NB4 (cell line): ENCODE measurements at regions not wholly inside any gene's neighbourhood (a gene's known extent, or its start where the extent isn't known, plus 50 kb on each side); places are given as distances from the start of the nearest gene placed in this dataset.

Experiments used
- MAX ChIP-seq: IDR thresholded peaks from 2 replicates; pipeline ENCODE4 v1.6.1; 2011; ENCODE audit warnings: low read depth, low read length
- MYC ChIP-seq: IDR thresholded peaks from 2 replicates; pipeline ENCODE4 v1.6.1; 2011; ENCODE audit warnings: low read depth, low read length
- POLR2A ChIP-seq: IDR thresholded peaks from 2 replicates; pipeline ENCODE4 v1.6.1; 2011; ENCODE audit warnings: mild to moderate bottlenecking; ENCODE audit not compliant: insufficient read length; ENCODE audit errors: extremely low read depth
- TF ChIP-seq, protein P1 (sequence below): IDR thresholded peaks from one replicate; pipeline ENCODE4 v1.5.1; 2012; ENCODE audit warnings: low read depth, low read length

DNA sequence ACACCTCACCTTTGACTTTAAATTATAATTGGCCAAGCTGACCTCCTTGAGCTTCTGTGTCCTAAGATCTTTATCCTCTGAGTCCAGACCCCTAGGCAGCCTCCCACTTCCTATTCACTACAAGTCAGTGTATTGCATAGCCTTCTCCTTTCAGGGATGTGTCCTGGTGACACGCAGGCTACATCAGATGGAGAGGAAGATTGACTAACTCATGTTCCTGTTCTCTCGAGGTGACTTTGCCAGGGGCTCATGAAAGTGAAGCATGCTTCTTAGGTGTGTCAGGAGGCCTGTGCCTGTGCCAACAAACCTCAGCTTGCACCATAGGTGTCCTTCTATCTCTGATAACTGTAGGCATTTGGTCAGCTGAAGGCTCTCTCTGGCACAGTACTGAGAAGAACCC lies 195.7 kb upstream of the HS3ST1 start:
- TF ChIP-seq, protein P1, sequence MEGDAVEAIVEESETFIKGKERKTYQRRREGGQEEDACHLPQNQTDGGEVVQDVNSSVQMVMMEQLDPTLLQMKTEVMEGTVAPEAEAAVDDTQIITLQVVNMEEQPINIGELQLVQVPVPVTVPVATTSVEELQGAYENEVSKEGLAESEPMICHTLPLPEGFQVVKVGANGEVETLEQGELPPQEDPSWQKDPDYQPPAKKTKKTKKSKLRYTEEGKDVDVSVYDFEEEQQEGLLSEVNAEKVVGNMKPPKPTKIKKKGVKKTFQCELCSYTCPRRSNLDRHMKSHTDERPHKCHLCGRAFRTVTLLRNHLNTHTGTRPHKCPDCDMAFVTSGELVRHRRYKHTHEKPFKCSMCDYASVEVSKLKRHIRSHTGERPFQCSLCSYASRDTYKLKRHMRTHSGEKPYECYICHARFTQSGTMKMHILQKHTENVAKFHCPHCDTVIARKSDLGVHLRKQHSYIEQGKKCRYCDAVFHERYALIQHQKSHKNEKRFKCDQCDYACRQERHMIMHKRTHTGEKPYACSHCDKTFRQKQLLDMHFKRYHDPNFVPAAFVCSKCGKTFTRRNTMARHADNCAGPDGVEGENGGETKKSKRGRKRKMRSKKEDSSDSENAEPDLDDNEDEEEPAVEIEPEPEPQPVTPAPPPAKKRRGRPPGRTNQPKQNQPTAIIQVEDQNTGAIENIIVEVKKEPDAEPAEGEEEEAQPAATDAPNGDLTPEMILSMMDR: no peak
- TF ChIP-seq POLR2A (no peak), MYC (no peak), MAX (no peak)
